Aorta (tissue), 5 donors: ENCODE measurements at regions not wholly inside any gene's neighbourhood (a gene's known extent, or its start where the extent isn't known, plus 50 kb on each side); places are given as distances from the start of the nearest gene placed in this dataset.

Experiments
- ATAC-seq: fragments of 200-7000 bp; cut with Tn5 transposase; one replicate; pipeline ENCODE4 v1.9.1; 2022; ENCODE audit warnings: moderate library complexity; ENCODE audit not compliant: low FRiP score
- DNase-seq, 2 donors: peaks; one replicate each; pipeline ENCODE4 v3.0.0-alpha.2; 2020
- H3K27ac ChIP-seq, 2 donors: one replicate each; pipeline ENCODE4 v1.5.1; 2013; ENCODE audit warnings: low read length in 2 of 2, mild to moderate bottlenecking in 2 of 2, moderate library complexity in 2 of 2, control low read depth in 1 of 2, inconsistent platforms in 1 of 2, low read depth in 1 of 2
- H3K27me3 ChIP-seq, 2 donors: one replicate each; pipeline ENCODE4 v1.6.1; 2013; ENCODE audit warnings: control low read depth in 1 of 2, low read length in 1 of 2, mild to moderate bottlenecking in 1 of 2, moderate library complexity in 1 of 2; ENCODE audit not compliant: insufficient read depth in 2 of 2, control insufficient read depth in 1 of 2
- H3K36me3 ChIP-seq, 2 donors: one replicate each; pipeline ENCODE4 v1.6.1; 2013; ENCODE audit warnings: control low read depth in 1 of 2, low read length in 1 of 2, mild to moderate bottlenecking in 1 of 2; ENCODE audit not compliant: insufficient read depth in 2 of 2, control insufficient read depth in 1 of 2
- H3K4me1 ChIP-seq, 2 donors: one replicate each; pipeline ENCODE4 v1.6.1; 2013; ENCODE audit warnings: low read length in 2 of 2, control low read depth in 1 of 2, mild to moderate bottlenecking in 1 of 2, moderate library complexity in 1 of 2; ENCODE audit not compliant: insufficient read depth in 2 of 2, control insufficient read depth in 1 of 2
- H3K4me3 ChIP-seq, 2 donors: one replicate each; pipeline ENCODE4 v1.5.1; 2013; ENCODE audit warnings: low read length in 2 of 2, control low read depth in 1 of 2, mild to moderate bottlenecking in 1 of 2
- H3K9me3 ChIP-seq: one replicate; pipeline ENCODE4 v1.6.1; 2013; ENCODE audit warnings: mild to moderate bottlenecking, low read length; ENCODE audit not compliant: control insufficient read depth
- WGBS, 2 donors: extraction: QIAGEN DNeasy Blood & Tissue Kit; methylation state at CpG; one replicate each; pipeline ENCODE4 v1.1.7; 2013; 5-methylcytosine and 5-hydroxymethylcytosine counted together
- intact Hi-C, 2 donors: fragments of 100-400 bp; cut with DNase I; formaldehyde crosslinking; loops; one replicate each; pipeline versions ENCODE4 v1.14.2 to v1.15.0; 2022
- donor health status: healthy with polysubstance abuse.
- donor health status: Bipolar disorder and iron deficiency.
- donor health status: DM: no; HTN: no; CAD: no.
- donor health status: DM: no; HTN: no; CAD: no.
- donor health status: DM: yes; HTN: yes; CAD: no.

GRCh38 chr20:56121850-56122249 lies 116.5 kb upstream of the CBLN4 start:
- no peak overlapping the region for H3K4me3 ChIP-seq
- no peaks in the 10 kb centered on the region for H3K27me3 ChIP-seq
- no peak overlapping the region for H3K27ac ChIP-seq
- DNase-seq (no peak), ATAC-seq (no peak)
- H3K36me3 ChIP-seq = no peaks in the 10 kb centered on the region
- WGBS, 2 donors = 46 to 59% methylated on average over 1 of the region's 1 CpG
- no peaks in the 10 kb centered on the region for H3K4me1 ChIP-seq
- H3K9me3 ChIP-seq = peaks cover 4% of the 10 kb centered on the region
- intact Hi-C loops = no loop called here

DNA sequence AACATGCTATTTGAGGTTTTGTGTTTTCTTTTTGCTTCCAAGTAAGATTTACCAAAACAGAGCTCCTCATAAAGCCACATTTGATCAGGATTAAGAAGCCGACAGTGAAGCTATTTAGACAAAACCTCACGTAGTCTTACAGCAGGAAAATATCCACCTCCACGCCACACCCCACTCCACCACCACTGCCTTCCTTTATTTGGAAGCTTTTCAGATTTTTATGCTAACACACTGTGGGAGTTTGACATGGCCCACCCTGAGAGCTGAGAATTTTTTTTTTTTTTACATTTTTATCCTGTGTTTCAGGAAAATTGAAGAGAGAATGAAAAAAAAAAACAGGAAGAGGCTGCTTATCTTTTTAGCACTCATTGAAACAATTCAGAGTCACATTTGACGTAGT lies 104.8 kb upstream of the MC3R start:
- 61 to 63% methylated on average over 4 of the region's 4 CpGs for WGBS, 2 donors
- ATAC-seq (no peak), DNase-seq (no peak)
- no peak overlapping the region for H3K27ac ChIP-seq
- H3K4me3 ChIP-seq = no peak overlapping the region
- intact Hi-C loops = no loop called here
- peaks cover 5% of the 10 kb centered on the region for H3K9me3 ChIP-seq
- no peaks in the 10 kb centered on the region for H3K27me3 ChIP-seq
- no peaks in the 10 kb centered on the region for H3K4me1 ChIP-seq
- H3K36me3 ChIP-seq = no peaks in the 10 kb centered on the region

- H3K36me3 ChIP-seq = no peaks in the 10 kb centered on the region
- WGBS, 2 donors = 39 to 42% methylated on average over 3 of the region's 3 CpGs
- H3K27me3 ChIP-seq = no peaks in the 10 kb centered on the region
- H3K9me3 ChIP-seq = peaks cover 3% of the 10 kb centered on the region
- DNase-seq (no peak), ATAC-seq (no peak)
- H3K27ac ChIP-seq = no peak overlapping the region
- no peak overlapping the region for H3K4me3 ChIP-seq
- intact Hi-C loops = no loop called here
- H3K4me1 ChIP-seq = no peaks in the 10 kb centered on the region
These were observed 96.7 kb upstream of the MC3R start for GRCh38 chr20:56151834-56152233.

- Histone ChIP-seq H3K27ac (no peak overlapping the region), H3K4me1 (no peaks in the 10 kb centered on the region), H3K27me3 (no peaks in the 10 kb centered on the region), H3K9me3 (peaks cover 2% of the 10 kb centered on the region), H3K4me3 (no peak overlapping the region), H3K36me3 (no peaks in the 10 kb centered on the region)
- ATAC-seq = no peak
- intact Hi-C loops = no loop called here
- no peak for DNase-seq
- 74 to 81% methylated on average over 5 of the region's 5 CpGs for WGBS, 2 donors
These were observed 94.6 kb upstream of the MC3R start for GRCh38 chr20:56153926-56154325.

DNA sequence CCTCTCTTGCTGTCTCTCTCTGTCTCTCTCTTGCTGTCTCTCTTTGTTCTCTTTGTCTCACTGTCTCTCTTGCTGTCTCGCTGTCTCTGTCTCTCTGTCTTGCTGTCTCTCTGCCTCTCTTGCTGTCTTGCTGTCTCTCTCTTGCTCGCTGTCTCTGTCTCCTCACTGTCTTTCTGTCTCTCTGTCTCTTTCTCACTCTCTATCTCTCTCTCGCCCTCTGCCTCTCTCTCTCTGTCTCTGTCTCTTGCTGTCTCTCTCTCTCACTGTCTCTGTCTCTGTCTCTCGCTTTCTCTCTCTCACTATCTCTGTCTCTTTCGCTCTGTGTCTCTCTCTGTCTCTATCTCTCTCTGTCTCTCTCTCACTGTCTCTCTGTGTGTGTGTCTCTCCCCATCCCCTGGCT lies 92.9 kb upstream of the MC3R start:
- no peak for ATAC-seq
- H3K27me3 ChIP-seq = peaks cover 0 to 1% of the 10 kb centered on the region in 2 donors
- WGBS, 2 donors = 92 to 94% methylated on average over 5 of the region's 5 CpGs
- H3K36me3 ChIP-seq = no peaks in the 10 kb centered on the region
- no peak overlapping the region for H3K27ac ChIP-seq
- H3K4me3 ChIP-seq = no peak overlapping the region
- no peaks in the 10 kb centered on the region for H3K4me1 ChIP-seq
- peaks cover 2% of the 10 kb centered on the region for H3K9me3 ChIP-seq
- no peak for DNase-seq
- intact Hi-C loops = no loop called here

DNA sequence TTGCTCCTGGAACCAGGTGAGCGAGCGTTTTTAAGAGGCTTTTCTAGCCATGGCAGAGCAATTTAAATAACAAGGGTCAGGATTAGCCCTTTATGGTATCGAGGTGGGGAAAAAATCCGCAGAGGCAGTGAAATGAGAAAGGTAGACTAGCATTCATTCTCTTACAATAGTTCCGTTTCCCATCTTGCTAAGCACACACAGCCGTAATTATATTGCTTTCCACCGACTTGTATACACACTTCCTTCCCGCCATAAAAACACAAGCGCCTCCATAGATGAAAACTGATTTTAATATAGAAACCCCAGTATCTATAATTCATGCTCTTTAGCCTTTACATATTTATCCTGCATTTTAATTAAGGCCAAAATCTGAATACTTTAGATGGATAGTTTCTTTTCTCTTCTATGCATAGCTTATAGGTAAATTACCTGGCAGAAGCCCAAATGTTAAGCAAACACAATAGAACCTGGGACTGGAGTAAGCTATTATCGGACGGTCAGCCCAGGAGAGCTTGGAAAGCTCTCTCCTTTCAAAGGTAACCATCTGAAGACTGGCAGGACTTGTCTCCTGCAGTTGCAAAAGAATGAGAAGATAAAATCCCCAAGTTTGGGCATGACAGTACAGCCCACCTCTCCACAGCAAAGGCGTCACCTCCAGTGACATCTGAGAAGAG lies 90.9 kb upstream of the MC3R start:
- Histone ChIP-seq H3K4me1 (no peaks in the 10 kb centered on the region), H3K4me3 (no peak overlapping the region), H3K27ac (no peak overlapping the region), H3K36me3 (no peaks in the 10 kb centered on the region), H3K27me3 (peaks cover 0 to 1% of the 10 kb centered on the region in 2 donors), H3K9me3 (peaks cover 2% of the 10 kb centered on the region)
- WGBS, 2 donors = 77 to 79% methylated on average over 12 of the region's 12 CpGs
- DNase-seq (no peak), ATAC-seq (no peak)
- intact Hi-C loops = no loop called here

DNA sequence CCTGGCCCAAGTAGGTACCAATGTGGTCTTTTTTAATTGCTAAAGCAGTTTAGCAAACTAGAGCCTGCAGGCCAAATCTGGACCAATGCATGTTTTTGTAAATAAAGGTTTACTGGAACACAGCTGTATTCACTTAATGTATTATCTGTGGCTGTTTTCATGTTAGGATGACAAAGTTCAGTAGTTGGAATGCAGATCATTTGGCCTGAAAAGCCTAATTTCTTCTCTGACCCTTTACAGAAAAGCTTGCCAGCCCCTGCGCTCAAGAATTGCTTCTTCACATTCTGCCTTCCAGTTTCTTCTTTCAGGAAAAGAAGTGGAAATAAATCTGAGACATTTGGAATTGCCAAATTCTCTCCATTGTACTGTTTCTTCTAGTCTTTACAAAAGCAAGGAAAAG lies 90.0 kb upstream of the MC3R start:
- Histone ChIP-seq H3K27me3 (peaks cover 0 to 1% of the 10 kb centered on the region in 2 donors), H3K4me3 (no peak overlapping the region), H3K36me3 (no peaks in the 10 kb centered on the region), H3K27ac (no peak overlapping the region), H3K4me1 (no peaks in the 10 kb centered on the region), H3K9me3 (peaks cover 2% of the 10 kb centered on the region)
- DNase-seq (no peak), ATAC-seq (no peak)
- 76 to 86% methylated on average over 1 of the region's 1 CpG for WGBS, 2 donors
- intact Hi-C loops = no loop called here

- Histone ChIP-seq H3K4me3 (no peak overlapping the region), H3K36me3 (no peaks in the 10 kb centered on the region), H3K27ac (no peak overlapping the region), H3K4me1 (no peaks in the 10 kb centered on the region), H3K27me3 (peaks cover 0 to 3% of the 10 kb centered on the region in 2 donors), H3K9me3 (peaks cover 2% of the 10 kb centered on the region)
- intact Hi-C loops = no loop called here
- 44 to 50% methylated on average over 5 to 6 of the region's 6 CpGs for WGBS, 2 donors
- DNase-seq (no peak), ATAC-seq (no peak)
These were observed 87.6 kb upstream of the MC3R start for GRCh38 chr20:56160956-56161355.

DNA sequence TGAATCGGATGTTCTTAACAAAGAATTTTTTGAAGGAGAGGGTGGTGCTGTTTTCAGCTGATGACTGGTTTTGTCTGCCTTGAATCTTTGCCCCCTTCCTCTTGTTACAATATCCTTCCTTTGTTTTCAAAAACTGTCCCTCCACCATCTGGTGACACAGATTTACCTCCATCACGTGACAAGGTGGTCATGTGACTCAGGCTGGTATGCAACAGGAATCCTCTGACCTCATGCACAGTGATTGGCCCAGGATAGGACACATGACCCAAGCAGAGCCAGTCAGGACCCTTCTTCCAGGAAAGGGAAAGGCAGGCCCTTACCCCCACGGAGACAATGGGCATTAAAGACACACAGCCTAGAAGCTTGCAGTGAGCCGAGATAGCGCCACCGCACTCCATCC lies 84.7 kb upstream of the MC3R start:
- no peaks in the 10 kb centered on the region for H3K9me3 ChIP-seq
- no peaks in the 10 kb centered on the region for H3K4me1 ChIP-seq
- peaks cover 0 to 3% of the 10 kb centered on the region in 2 donors for H3K27me3 ChIP-seq
- H3K27ac ChIP-seq = no peak overlapping the region
- H3K36me3 ChIP-seq = no peaks in the 10 kb centered on the region
- DNase-seq (no peak), ATAC-seq (no peak)
- intact Hi-C loops = no loop called here
- WGBS, 2 donors = 70% methylated on average over 6 of the region's 6 CpGs
- no peak overlapping the region for H3K4me3 ChIP-seq
